K562 (cell line): ENCODE measurements at regions not wholly inside any gene's neighbourhood (a gene's known extent, or its start where the extent isn't known, plus 50 kb on each side); places are given as distances from the start of the nearest gene placed in this dataset.
A peak's percentile ranks its signal among the peaks of the same experiment; 100 is the strongest.

Experiments
- CHD2 ChIP-seq: IDR thresholded peaks from 2 replicates; pipeline ENCODE4 v1.6.1; 2011; ENCODE audit warnings: low read depth, low read length
- CHD4 ChIP-seq: fragments of 200-600 bp; sonication (generic); IDR thresholded peaks from 3 replicates; pipeline ENCODE4 v1.6.1; 2012; ENCODE audit warnings: low read depth, mild to moderate bottlenecking, mixed read lengths, low read length, inconsistent platforms; ENCODE audit not compliant: insufficient read depth, insufficient replicate concordance, poor library complexity, severe bottlenecking
- ELF4 ChIP-seq: fragments of 450-650 bp; formaldehyde crosslinking; IDR thresholded peaks from 2 replicates; pipeline ENCODE4 v1.4.0; 2022; ENCODE audit warnings: missing genetic modification characterization
- FIP1L1 ChIP-seq: fragments of 200-400 bp; formaldehyde crosslinking; IDR thresholded peaks from 2 replicates; pipeline ENCODE4 v1.6.1; 2018; ENCODE audit warnings: mild to moderate bottlenecking, low read depth, low read length; ENCODE audit not compliant: poor library complexity, severe bottlenecking
- MECOM ChIP-seq: fragments of 250-450 bp; sonication (Bioruptor Pico); IDR thresholded peaks from 2 replicates; pipeline ENCODE4 v1.8.0; 2022; ENCODE audit warnings: inconsistent platforms
- ZNF282 ChIP-seq: sonication (generic); formaldehyde crosslinking; IDR thresholded peaks from 2 replicates; pipeline ENCODE4 v1.8.1; 2023; ENCODE audit warnings: missing genetic modification reagents
- ZNF311 ChIP-seq: fragments of 250-450 bp; sonication (Bioruptor Pico); IDR thresholded peaks from 2 replicates; pipeline ENCODE4 v1.4.0; 2020; ENCODE audit warnings: mild to moderate bottlenecking, moderate library complexity
- TF ChIP-seq, protein P1 (sequence below), 2 experiments: fragments of 450-650 bp; formaldehyde crosslinking in 1 of 2; IDR thresholded peaks; 2 replicates each; pipeline versions ENCODE4 v1.4.0 to v1.6.1; 2014 to 2020; ENCODE audit warnings: mild to moderate bottlenecking in 2 of 2, borderline replicate concordance in 1 of 2, low read depth in 1 of 2
- TF ChIP-seq, protein P2 (sequence below), 2 experiments: IDR thresholded peaks in 1 of 2; conservative IDR thresholded peaks in 1 of 2; 2 replicates each; pipeline ENCODE4 v1.6.1; 2016; ENCODE audit warnings: low read depth in 2 of 2, mild to moderate bottlenecking in 1 of 2, missing compliant biosample characterization in 1 of 2, missing genetic modification characterization in 1 of 2, moderate library complexity in 1 of 2
- TF ChIP-seq, protein P3 (sequence below), 2 experiments: fragments of 450-650 bp; IDR thresholded peaks; 2 replicates each; pipeline ENCODE4 v1.6.1; 2016

DNA sequence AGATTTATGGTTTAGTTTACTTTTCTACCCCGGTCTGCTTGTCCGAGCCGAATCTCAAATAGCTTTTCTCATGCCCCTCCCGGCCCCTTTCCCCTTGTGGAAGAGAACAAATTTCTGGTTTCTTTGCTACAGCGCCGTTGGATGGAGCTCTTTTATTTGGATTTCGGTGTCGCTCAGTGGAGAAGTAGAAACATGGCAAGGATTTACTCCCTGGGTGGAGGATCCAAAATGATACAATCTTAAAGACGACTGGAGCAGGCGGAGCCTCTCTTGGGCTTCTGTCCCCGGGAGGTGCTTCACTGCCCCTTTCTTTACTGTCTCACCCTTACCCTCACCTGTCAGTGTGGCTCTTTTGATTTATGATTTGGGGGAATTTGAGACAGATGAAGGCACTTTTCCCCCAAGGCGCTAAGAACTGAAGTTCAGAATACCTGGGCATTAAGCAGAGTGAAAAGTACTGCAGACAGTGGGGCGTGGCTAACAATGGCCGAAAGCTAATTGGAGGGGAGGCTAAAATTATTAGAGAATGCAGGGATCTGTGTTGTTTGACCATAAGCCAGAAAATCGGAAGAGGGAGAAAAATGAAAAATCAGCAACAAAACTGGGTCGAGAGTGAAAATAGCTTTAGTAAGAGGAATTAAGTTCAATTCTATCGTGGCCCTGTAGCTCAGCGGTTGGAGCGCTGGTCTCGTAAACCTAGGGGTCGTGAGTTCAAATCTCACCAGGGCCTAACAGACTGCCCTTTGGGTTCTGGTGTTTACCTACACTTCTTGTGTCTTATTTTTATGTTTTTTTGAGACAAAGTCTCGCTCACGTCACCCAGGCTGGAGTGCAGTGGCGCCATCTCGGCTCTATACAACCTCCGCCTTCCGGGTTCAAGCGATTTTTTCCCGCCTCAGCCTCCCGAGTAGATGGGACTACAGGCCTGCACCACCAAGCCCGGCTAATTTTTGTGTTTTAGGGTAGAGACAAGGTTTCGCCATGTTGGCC lies 145.1 kb upstream of the ZNF184 start (continued):
- TF ChIP-seq, protein P1, sequence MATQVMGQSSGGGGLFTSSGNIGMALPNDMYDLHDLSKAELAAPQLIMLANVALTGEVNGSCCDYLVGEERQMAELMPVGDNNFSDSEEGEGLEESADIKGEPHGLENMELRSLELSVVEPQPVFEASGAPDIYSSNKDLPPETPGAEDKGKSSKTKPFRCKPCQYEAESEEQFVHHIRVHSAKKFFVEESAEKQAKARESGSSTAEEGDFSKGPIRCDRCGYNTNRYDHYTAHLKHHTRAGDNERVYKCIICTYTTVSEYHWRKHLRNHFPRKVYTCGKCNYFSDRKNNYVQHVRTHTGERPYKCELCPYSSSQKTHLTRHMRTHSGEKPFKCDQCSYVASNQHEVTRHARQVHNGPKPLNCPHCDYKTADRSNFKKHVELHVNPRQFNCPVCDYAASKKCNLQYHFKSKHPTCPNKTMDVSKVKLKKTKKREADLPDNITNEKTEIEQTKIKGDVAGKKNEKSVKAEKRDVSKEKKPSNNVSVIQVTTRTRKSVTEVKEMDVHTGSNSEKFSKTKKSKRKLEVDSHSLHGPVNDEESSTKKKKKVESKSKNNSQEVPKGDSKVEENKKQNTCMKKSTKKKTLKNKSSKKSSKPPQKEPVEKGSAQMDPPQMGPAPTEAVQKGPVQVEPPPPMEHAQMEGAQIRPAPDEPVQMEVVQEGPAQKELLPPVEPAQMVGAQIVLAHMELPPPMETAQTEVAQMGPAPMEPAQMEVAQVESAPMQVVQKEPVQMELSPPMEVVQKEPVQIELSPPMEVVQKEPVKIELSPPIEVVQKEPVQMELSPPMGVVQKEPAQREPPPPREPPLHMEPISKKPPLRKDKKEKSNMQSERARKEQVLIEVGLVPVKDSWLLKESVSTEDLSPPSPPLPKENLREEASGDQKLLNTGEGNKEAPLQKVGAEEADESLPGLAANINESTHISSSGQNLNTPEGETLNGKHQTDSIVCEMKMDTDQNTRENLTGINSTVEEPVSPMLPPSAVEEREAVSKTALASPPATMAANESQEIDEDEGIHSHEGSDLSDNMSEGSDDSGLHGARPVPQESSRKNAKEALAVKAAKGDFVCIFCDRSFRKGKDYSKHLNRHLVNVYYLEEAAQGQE (IDR thresholded peaks at IDR 0.05; ENCODE audit: borderline replicate concordance) = peak; percentile 46; the same call in 1 of the 2 replicates
- TF ChIP-seq, protein P1 (CRISPR knock-in tag; IDR thresholded peaks at IDR 0.05; ENCODE audit: low read depth) = no peak
- 0 out of 2 replicates have a peak, but pooled peaks have one; percentile 53 for TF ChIP-seq ZNF282 (CRISPR knock-in tag)
- no peak for TF ChIP-seq ZNF311
- peak; percentile 34 for TF ChIP-seq CHD4
- 0 out of 2 replicates have a peak, but pooled peaks have one; percentile 40 for TF ChIP-seq MECOM (CRISPR knock-in tag)
- TF ChIP-seq FIP1L1 = no peak
- TF ChIP-seq, protein P2, sequence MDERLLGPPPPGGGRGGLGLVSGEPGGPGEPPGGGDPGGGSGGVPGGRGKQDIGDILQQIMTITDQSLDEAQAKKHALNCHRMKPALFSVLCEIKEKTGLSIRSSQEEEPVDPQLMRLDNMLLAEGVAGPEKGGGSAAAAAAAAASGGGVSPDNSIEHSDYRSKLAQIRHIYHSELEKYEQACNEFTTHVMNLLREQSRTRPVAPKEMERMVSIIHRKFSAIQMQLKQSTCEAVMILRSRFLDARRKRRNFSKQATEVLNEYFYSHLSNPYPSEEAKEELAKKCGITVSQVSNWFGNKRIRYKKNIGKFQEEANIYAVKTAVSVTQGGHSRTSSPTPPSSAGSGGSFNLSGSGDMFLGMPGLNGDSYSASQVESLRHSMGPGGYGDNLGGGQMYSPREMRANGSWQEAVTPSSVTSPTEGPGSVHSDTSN (CRISPR knock-in tag; IDR thresholded peaks at IDR 0.05; ENCODE audit: low read depth) = peak; percentile 60
- TF ChIP-seq, protein P2 (tag; conservative IDR thresholded peaks at IDR 0.05; ENCODE audit: low read depth) = peak; percentile 94
- TF ChIP-seq CHD2 = peak; percentile 58
- TF ChIP-seq ELF4 = no peak
- TF ChIP-seq, protein P3, sequence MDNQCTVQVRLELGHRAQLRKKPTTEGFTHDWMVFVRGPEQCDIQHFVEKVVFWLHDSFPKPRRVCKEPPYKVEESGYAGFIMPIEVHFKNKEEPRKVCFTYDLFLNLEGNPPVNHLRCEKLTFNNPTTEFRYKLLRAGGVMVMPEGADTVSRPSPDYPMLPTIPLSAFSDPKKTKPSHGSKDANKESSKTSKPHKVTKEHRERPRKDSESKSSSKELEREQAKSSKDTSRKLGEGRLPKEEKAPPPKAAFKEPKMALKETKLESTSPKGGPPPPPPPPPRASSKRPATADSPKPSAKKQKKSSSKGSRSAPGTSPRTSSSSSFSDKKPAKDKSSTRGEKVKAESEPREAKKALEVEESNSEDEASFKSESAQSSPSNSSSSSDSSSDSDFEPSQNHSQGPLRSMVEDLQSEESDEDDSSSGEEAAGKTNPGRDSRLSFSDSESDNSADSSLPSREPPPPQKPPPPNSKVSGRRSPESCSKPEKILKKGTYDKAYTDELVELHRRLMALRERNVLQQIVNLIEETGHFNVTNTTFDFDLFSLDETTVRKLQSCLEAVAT (IDR thresholded peaks at IDR 0.05) = peak in 1 of 2 experiments; percentile 86; a peak in 1 of 4 replicates
